Hepatocyte (in vitro differentiated cells): ENCODE measurements at regions not wholly inside any gene's neighbourhood (a gene's known extent, or its start where the extent isn't known, plus 50 kb on each side); places are given as distances from the start of the nearest gene placed in this dataset.
"Not testable (repeated sequence)": the region's sequence is repeated elsewhere in the genome, so short reads cannot be mapped to it uniquely, and the experiment has no call there.

ENCODE experiments used
- CTCF ChIP-seq: fragments of 200-600 bp; sonication (generic); IDR thresholded peaks from 2 replicates; pipeline ENCODE4 v1.5.1; 2016; ENCODE audit warnings: antibody characterized with exemption, mild to moderate bottlenecking; ENCODE audit not compliant: poor library complexity
- EZH2 ChIP-seq: fragments of 200-600 bp; sonication (generic); IDR thresholded peaks from 2 replicates; pipeline ENCODE4 v1.6.1; 2016; ENCODE audit warnings: antibody characterized with exemption, mild to moderate bottlenecking, borderline replicate concordance
- EZH2phosphoT487 ChIP-seq: fragments of 200-600 bp; sonication (generic); IDR thresholded peaks from one replicate; pipeline ENCODE4 v1.6.1; 2018; ENCODE audit warnings: antibody characterized with exemption, mild to moderate bottlenecking, low read depth, moderate library complexity; ENCODE audit not compliant: unreplicated experiment, severe bottlenecking

GRCh38 chr15:84360902-84361301 lies 125.3 kb downstream of the GOLGA6L4 start:
- TF ChIP-seq CTCF, EZH2, EZH2phosphoT487: not testable (repeated sequence)
